ENCODE measurements at regions not wholly inside any gene's neighbourhood (a gene's known extent, or its start where the extent isn't known, plus 50 kb on each side); places are given as distances from the start of the nearest gene placed in this dataset.
A peak's percentile ranks its signal among the peaks of the same experiment; 100 is the strongest.

GRCh38 chr18:39737869-39738268 lies 2172.3 kb upstream of the CELF4 start:
- no peak overlapping the region for H3K4me3 ChIP-seq (replicated peaks in 1 of 2; ENCODE audit: low read depth in 2 of 2, low read length in 2 of 2)
- TF ChIP-seq, protein P1, sequence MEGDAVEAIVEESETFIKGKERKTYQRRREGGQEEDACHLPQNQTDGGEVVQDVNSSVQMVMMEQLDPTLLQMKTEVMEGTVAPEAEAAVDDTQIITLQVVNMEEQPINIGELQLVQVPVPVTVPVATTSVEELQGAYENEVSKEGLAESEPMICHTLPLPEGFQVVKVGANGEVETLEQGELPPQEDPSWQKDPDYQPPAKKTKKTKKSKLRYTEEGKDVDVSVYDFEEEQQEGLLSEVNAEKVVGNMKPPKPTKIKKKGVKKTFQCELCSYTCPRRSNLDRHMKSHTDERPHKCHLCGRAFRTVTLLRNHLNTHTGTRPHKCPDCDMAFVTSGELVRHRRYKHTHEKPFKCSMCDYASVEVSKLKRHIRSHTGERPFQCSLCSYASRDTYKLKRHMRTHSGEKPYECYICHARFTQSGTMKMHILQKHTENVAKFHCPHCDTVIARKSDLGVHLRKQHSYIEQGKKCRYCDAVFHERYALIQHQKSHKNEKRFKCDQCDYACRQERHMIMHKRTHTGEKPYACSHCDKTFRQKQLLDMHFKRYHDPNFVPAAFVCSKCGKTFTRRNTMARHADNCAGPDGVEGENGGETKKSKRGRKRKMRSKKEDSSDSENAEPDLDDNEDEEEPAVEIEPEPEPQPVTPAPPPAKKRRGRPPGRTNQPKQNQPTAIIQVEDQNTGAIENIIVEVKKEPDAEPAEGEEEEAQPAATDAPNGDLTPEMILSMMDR (IDR thresholded peaks at IDR 0.05; ENCODE audit: low read depth, low read length): no peak

GRCh38 chr18:39732918-39733317 lies 2167.3 kb upstream of the CELF4 start:
- no peak for DNase-seq (ENCODE audit: low read depth in 2 of 2)
- TF ChIP-seq, protein P1 (IDR thresholded peaks at IDR 0.05; ENCODE audit: low read depth, low read length): no peak
- no peak overlapping the region for H3K4me3 ChIP-seq (replicated peaks in 1 of 2; ENCODE audit: low read depth in 2 of 2, low read length in 2 of 2)

More at GRCh38 chr18:39737869-39738268, 2172.3 kb upstream of the CELF4 start:
- DNase-seq (ENCODE audit: low read depth in 2 of 2): no peak

GRCh38 chr18:39730606-39731005 lies 2165.0 kb upstream of the CELF4 start:
- TF ChIP-seq, protein P1 (IDR thresholded peaks at IDR 0.05; ENCODE audit: low read depth, low read length): no peak
- no peak for DNase-seq (ENCODE audit: low read depth in 2 of 2)
- no peak overlapping the region for H3K4me3 ChIP-seq (replicated peaks in 1 of 2; ENCODE audit: low read depth in 2 of 2, low read length in 2 of 2)

- no peak overlapping the region for H3K4me3 ChIP-seq (replicated peaks in 1 of 2; ENCODE audit: low read depth in 2 of 2, low read length in 2 of 2)
- TF ChIP-seq, protein P1 (IDR thresholded peaks at IDR 0.05; ENCODE audit: low read depth, low read length): no peak
- DNase-seq (ENCODE audit: low read depth in 2 of 2): peak; percentile 14 to 33
Measured at GRCh38 chr18:39724652-39725051, 2159.1 kb upstream of the CELF4 start.

- no peak overlapping the region for H3K4me3 ChIP-seq (replicated peaks in 1 of 2; ENCODE audit: low read depth in 2 of 2, low read length in 2 of 2)
- TF ChIP-seq, protein P1 (IDR thresholded peaks at IDR 0.05; ENCODE audit: low read depth, low read length): no peak
- DNase-seq (ENCODE audit: low read depth in 2 of 2): no peak
Measured at GRCh38 chr18:39721712-39722111, 2156.1 kb upstream of the CELF4 start.

DNA sequence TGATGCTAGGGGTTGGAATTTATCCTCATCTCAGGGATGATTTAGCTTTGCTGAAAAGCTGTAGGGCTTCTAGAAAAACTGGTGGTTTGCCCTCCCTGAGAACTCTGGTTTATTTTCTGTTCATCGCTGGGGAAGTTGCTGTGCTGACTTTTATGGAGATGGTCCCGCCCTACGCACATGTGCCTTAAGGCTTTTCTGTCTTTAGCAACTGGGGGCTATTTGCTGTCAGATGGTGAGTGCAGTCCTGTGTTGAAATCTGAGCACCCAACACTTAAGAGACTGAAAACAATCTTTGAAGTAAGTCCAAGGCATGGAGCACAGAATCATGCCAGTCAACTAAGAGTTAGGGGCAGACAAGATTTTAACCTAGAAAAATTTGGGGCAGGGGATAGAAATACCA lies 2148.4 kb upstream of the CELF4 start:
- no peak overlapping the region for H3K4me3 ChIP-seq (replicated peaks in 1 of 2; ENCODE audit: low read depth in 2 of 2, low read length in 2 of 2)
- TF ChIP-seq, protein P1 (IDR thresholded peaks at IDR 0.05; ENCODE audit: low read depth, low read length): no peak
- no peak for DNase-seq (ENCODE audit: low read depth in 2 of 2)

DNA sequence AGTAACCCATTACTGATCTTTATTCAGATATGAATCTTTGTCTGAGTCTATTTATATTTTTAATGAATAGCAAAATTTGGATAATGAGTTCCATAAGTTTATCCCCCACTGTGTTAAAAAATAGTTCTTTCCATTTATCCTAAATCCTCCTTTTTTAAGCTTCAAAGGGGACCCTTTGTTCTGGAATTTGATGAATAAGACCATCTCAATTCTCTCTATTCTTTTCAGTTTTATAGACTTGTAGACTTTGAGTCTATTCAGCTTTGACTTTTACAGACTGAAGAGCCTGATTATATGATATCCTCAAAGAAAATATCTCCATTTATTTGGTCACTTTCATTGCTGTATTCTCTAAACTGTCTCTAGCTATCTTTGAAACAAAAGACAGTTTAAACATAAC lies 2146.1 kb upstream of the CELF4 start:
- no peak overlapping the region for H3K4me3 ChIP-seq (replicated peaks in 1 of 2; ENCODE audit: low read depth in 2 of 2, low read length in 2 of 2)
- no peak for DNase-seq (ENCODE audit: low read depth in 2 of 2)
- TF ChIP-seq, protein P1 (IDR thresholded peaks at IDR 0.05; ENCODE audit: low read depth, low read length): no peak
